Stimulated activated CD8-positive, alpha-beta memory T cell treated with anti-CD3 and anti-CD28 coated beads, Interleukin-2, amount 100 ng/mL, for 48 hours (primary cell): ENCODE measurements at regions not wholly inside any gene's neighbourhood (a gene's known extent, or its start where the extent isn't known, plus 50 kb on each side); places are given as distances from the start of the nearest gene placed in this dataset.
"Not testable (repeated sequence)": the region's sequence is repeated elsewhere in the genome, so short reads cannot be mapped to it uniquely, and the experiment has no call there.

Source experiments
- DNase-seq, 2 donors: peaks; one replicate each; pipeline ENCODE4 v3.0.0-alpha.2; 2020; ENCODE audit warnings: low read depth in 2 of 2

DNA sequence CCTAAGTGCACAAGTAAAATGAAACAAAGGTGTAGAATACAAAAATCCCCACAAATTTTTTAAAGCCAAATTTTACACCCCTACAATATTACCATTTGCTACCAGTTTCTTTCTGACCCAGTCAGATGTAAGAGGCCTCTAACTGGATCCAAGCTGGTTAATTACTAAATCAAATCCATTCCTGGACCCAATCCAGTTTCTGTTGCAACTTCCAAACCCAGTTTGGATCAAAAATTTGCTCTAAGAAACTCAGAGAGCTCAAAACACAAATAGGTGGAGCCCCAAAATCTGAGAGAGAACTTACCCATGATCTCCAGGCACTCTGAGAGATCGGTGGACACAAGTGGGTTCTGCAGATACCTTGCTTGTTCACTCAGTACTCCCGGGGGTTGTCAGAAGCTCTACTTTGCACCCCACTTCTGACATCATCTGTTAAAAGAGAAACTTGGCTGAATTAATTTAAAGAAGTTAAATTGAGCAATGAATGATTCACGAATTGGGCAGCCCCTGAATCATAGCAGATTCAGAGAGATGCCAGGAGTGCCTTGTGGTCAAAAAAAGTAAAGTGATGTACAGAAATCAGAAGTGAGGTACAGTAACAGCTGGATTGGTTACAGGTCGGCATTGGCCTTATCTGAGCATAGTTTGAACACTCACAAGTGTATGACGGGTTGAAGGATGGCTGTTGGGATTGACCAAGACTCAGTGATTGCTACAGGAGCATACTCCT is 448.0 kb downstream of the KCNT2 start:
- no peak for DNase-seq

- no peak for DNase-seq
Measured at GRCh38 chr1:196155586-196155985, 452.7 kb downstream of the KCNT2 start.

- DNase-seq: no peak
Measured at GRCh38 chr1:196152975-196153374, 455.3 kb downstream of the KCNT2 start.

- DNase-seq: no peak
Measured at GRCh38 chr1:196152086-196152485, 456.2 kb downstream of the KCNT2 start.

DNA sequence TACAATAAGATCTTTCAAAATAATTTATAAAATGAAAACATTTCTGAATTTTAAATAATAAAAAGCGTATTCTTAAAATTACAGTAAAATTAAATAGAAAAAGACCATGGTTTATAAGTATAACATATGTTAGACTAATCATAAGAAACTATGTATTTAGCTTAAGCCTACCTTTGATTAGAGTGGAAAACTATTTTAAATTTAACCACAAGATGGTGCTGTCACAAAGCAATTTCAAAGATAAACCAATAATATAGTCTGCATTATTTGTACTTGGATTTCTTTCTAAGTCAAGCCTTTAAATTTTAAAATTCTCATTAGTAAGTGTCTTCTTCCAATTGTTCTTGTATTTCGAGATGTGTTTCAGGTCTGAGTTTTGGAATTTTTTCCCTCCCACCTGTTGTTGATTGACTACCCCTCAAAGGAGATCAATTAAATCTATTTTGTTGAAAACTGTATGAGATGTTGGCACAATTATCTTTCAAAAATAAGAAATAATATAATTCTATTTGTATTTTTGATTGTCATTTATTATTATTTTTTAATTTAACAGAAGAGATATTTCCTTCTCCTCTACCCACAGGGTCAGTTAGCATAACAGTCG is 459.8 kb downstream of the KCNT2 start:
- DNase-seq: no peak

- no peak for DNase-seq
Measured at GRCh38 chr1:196147530-196147929, 460.7 kb downstream of the KCNT2 start.

GRCh38 chr1:196145151-196145550 is 463.1 kb downstream of the KCNT2 start:
- not testable (repeated sequence) for DNase-seq

DNA sequence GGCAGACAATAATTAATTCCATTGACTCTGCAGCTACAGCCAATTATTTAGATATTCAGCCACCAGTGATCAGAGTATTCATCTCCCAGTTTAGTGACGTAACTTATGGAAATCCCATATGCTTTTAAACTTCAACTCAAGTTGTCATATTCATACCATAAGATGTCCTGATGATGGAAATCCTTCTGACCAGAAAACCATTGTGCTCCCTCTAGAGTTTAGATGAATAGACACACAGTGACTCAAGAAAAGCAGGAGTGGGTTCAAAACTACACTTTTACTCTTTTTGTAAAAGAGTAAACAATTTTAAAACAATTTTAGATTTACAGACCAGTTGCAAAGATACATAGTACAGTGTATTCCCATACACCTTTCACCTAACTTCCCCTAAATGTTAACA is 463.7 kb downstream of the KCNT2 start:
- no peak for DNase-seq

DNA sequence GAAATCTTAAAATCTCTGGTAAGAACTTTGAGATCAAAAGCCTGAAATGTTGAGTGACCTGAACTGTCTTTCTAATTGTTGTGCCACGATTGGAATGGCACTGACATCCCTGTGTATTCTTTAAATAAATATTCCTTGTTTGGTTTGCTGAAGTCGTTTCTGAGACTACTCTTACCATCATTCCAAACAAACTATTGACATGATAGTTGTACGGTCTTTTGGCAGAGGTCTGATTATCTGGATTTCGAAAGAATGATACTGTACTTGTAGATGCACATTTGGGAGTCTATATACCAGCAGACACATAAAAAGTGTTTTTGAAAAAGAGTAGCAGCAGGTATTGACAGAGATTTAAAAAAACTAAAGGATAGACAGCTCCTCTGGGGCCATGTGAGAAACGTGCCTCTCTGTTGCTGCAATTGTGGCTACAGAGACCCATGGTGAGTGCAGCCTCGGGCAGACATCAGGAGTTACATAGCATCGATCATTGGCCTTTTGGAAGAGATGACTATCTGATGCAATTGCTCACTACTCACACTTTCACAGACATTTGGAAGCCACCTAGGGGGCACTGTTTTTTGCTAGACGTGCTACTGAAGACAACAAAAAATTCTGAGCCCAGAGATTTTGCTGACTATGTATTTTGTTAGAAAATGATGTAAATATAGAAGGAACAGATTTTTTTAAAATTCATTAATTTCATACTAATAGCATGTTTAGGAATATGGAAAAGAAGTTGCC is 464.5 kb downstream of the KCNT2 start:
- no peak for DNase-seq

DNA sequence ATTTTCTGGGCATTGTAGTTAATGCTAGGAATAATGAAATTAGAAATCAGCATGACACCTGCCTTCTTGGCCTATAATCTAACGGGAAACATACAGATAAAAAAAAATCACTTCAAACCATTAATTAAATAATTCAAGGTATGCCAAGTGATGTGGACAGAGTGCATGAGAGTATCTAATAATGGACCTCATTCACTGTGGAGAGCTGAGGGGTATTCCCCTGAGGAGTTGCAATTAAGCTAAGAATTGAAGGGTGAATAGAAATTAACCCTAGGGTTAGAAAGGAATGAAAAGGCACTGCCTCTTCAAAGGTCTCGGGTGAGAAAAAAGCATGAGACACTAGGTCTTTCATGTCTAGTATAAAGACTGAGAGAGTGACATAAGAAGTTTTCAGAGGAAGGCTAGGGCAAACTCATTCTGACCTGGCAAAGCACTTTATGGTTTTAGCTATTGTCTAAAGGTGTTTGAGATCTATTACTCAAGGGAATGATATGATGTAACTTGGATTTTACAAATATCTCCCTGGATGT is 466.1 kb downstream of the KCNT2 start:
- no peak for DNase-seq

DNA sequence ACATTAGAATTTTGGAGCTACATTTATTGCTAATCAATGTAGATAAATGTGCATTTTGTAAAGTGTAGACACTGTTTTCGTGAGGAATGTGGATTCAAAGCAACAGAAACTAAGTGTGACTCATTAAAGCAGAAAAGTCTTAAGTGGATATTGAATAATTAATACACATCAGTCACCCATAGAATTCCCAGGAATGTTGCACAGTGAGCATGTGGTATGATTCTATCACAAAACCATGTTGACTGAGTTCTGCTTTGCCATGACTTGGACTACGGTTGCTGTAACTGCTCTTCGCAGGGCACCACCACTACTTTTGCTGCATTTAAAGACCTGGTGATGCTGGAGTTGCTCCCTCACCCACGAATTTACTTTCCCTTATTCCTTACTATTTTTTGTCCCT is 471.8 kb downstream of the KCNT2 start:
- no peak for DNase-seq

- no peak for DNase-seq
Measured at GRCh38 chr1:196131691-196132090, 476.5 kb downstream of the KCNT2 start.

DNA sequence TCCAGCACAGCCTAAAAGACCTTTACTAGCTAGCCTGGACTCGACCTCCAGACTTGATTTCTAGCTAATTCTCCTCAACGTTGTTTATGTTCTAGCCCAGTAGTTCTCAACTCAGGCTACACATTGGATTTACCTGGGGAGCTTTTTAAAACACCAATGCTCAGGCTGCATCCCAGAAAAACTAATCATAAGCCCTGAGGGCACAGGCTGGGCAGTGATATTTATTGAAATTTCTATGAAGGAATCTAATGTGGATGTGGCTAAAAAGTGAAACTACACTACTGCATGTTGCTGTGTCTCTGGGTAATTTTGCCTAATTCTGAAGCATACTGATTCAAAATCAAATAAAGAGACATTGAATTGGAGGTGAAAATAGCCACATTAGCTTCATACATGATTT is 479.4 kb downstream of the KCNT2 start:
- no peak for DNase-seq

GRCh38 chr1:196121181-196121580 is 487.1 kb downstream of the KCNT2 start:
- DNase-seq: no peak

GRCh38 chr1:196115646-196116045 is 492.6 kb downstream of the KCNT2 start:
- no peak for DNase-seq

- no peak for DNase-seq
Measured at GRCh38 chr1:196114193-196114592, 494.0 kb downstream of the KCNT2 start.

- DNase-seq: not testable (repeated sequence)
Measured at GRCh38 chr1:196108990-196109389, 499.2 kb downstream of the KCNT2 start.

DNA sequence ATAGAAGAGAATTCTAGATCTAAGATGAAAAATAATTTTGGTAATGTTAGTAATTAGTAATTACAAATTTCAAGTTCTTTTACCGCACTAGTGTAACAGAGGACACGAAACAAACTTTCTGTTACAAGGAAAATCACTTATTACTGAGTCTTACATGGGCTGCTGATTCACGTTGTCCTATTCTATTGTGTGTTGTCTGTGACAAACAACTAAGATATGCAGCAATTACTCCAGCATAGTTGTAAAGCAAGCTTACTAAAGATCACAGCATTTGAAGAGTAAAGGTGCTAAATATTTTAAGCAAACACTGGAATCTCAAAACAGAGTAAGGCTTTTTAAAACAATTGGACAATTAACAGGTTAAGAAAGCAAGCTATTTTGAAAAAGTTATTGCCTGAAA is 502.3 kb downstream of the KCNT2 start:
- no peak for DNase-seq

GRCh38 chr1:196102826-196103225 is 505.4 kb downstream of the KCNT2 start:
- no peak for DNase-seq

- no peak for DNase-seq
Measured at GRCh38 chr1:196098000-196098399, 510.2 kb downstream of the KCNT2 start.

DNA sequence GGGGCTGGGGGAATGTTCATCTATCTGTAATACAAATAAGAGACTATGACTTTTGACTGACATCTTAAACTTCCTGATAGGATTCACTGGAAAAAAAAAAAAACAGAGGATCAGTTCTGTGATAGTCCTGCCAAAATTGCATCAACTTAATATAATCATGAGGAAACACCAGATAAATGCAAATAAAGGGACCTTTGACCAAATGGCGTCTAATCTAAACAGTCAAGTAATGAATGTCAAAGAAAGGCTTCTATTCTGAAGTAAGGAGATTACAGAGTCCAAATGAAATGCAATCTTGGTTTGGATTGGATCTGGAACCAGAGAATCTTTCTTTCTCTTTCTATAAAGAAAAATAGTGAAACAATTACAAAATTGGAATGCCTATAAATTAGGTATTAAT is 513.4 kb downstream of the KCNT2 start:
- DNase-seq: no peak

DNA sequence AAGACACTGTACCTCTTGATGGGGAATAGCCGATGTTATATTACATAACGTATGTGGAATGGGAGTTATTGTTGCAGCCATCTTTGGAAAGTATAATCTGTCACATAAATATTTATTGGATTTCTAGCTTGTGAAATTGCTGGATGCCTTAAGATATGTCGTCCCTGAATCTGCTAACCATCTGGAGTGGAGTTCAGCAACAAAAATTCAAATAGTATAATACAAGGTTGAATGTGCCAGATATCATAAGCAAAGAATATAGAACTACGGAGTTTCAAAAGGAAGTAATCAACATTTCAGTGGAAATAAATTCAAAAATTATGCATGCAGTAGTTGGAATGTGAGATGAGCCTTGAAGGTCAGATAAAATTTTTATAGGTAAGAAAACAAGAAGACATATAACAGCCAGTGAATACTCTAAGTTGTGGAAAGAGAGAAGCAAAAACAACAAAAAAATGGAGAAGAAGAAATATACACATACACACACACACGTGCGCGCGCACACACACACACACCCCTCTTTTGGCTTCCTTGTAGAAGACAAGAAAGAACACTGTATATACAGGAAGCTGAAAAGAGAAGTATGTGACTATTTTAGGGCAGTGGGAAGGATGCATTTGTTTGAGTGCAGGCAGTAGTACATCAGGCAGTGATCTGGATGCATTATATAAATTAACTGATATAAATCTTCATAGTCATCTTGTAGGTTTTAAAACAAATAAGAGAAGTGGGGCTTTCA is 516.7 kb downstream of the KCNT2 start:
- no peak for DNase-seq
